IMR-90 (cell line): ENCODE measurements at regions not wholly inside any gene's neighbourhood (a gene's known extent, or its start where the extent isn't known, plus 50 kb on each side); places are given as distances from the start of the nearest gene placed in this dataset.

Source experiments
- ATAC-seq: fragments of 200-7000 bp; cut with Tn5 transposase; 2 replicates; pipeline ENCODE4 v1.9.1; 2020; ENCODE audit warnings: low read depth, mild to moderate bottlenecking, moderate library complexity
- BruUV-seq: library from RNA; stranded (reverse); fragments of 400-500 nt; replicated peaks from 2 replicates; lab custom pipeline; 2021; lab: Mats Ljungman, UMichigan
- CTCF ChIA-PET: fragments of 300-600 bp; formaldehyde crosslinking; extraction: SDS; loops from one replicate; lab custom pipeline; 2021; ENCODE audit warnings: antibody characterized with exemption; lab: Yijun Ruan, JAX
- POLR2A ChIA-PET: fragments of 300-600 bp; sonication (Branson Sonifier 250); formaldehyde crosslinking; loops from one replicate; lab custom pipeline; 2022; ENCODE audit warnings: antibody characterized with exemption; ENCODE audit not compliant: unreplicated experiment; lab: Charles Lee
- DNase-seq: peaks from one replicate; pipeline ENCODE4 v3.0.0; 2013
- H2AFZ ChIP-seq: replicated peaks from 2 replicates; pipeline ENCODE3; 2013; ENCODE audit warnings: low read length, mild to moderate bottlenecking; ENCODE audit not compliant: poor library complexity
- H2AK5ac ChIP-seq: 2 replicates; pipeline ENCODE4 v1.6.1; 2013; ENCODE audit warnings: low read depth, low read length, inconsistent platforms
- H2AK9ac ChIP-seq: replicated peaks from 2 replicates; pipeline ENCODE3; 2013; ENCODE audit warnings: mild to moderate bottlenecking, low read depth, low read length, moderate library complexity; ENCODE audit not compliant: poor library complexity
- H2BK120ac ChIP-seq: 2 replicates; pipeline ENCODE4 v1.6.1; 2013; ENCODE audit warnings: low read depth, low read length, inconsistent platforms
- H2BK15ac ChIP-seq: 3 replicates; pipeline ENCODE4 v1.6.1; 2013; ENCODE audit warnings: low read depth, low read length, inconsistent platforms
- H2BK20ac ChIP-seq: 2 replicates; pipeline ENCODE4 v1.6.1; 2013; ENCODE audit warnings: low read depth, mild to moderate bottlenecking, inconsistent platforms, low read length, moderate library complexity
- H2BK5ac ChIP-seq: 2 replicates; pipeline ENCODE4 v1.6.1; 2013; ENCODE audit warnings: mild to moderate bottlenecking, low read depth, low read length, inconsistent platforms; ENCODE audit not compliant: poor library complexity, severe bottlenecking
- H3K14ac ChIP-seq: replicated peaks from 2 replicates; pipeline ENCODE4 v1.6.1; 2013; ENCODE audit warnings: low read depth, low read length, inconsistent platforms
- H3K18ac ChIP-seq: 2 replicates; pipeline ENCODE4 v1.6.1; 2013; ENCODE audit warnings: low read depth, low read length, control low read depth
- H3K23ac ChIP-seq: 2 replicates; pipeline ENCODE4 v1.6.1; 2013; ENCODE audit warnings: low read depth, low read length, inconsistent platforms
- H3K27ac ChIP-seq: 2 replicates; pipeline ENCODE4 v1.5.1; 2013; ENCODE audit warnings: mild to moderate bottlenecking, control low read depth, low read length; ENCODE audit not compliant: insufficient read depth
- H3K27me3 ChIP-seq: 2 replicates; pipeline ENCODE4 v1.6.1; 2013; ENCODE audit warnings: low read length; ENCODE audit not compliant: control insufficient read depth, insufficient read depth
- H3K36me3 ChIP-seq: 2 replicates; pipeline ENCODE4 v1.6.1; 2013; ENCODE audit warnings: low read length, mixed read lengths; ENCODE audit not compliant: control insufficient read depth, insufficient read depth
- H3K4ac ChIP-seq: 2 replicates; pipeline ENCODE4 v1.6.1; 2013; ENCODE audit warnings: low read depth, low read length, inconsistent platforms
- H3K4me1 ChIP-seq: 2 replicates; pipeline ENCODE4 v1.6.1; 2013; ENCODE audit warnings: low read length, mixed read lengths; ENCODE audit not compliant: control insufficient read depth, insufficient read depth
- H3K4me2 ChIP-seq: 2 replicates; pipeline ENCODE4 v1.6.1; 2013; ENCODE audit warnings: low read depth, mild to moderate bottlenecking, control low read depth, low read length, moderate library complexity
- H3K4me3 ChIP-seq: 2 replicates; pipeline ENCODE4 v1.5.1; 2013; ENCODE audit warnings: low read depth, mild to moderate bottlenecking, control low read depth, low read length, moderate library complexity; ENCODE audit not compliant: insufficient read depth
- H3K56ac ChIP-seq: 2 replicates; pipeline ENCODE4 v1.6.1; 2013; ENCODE audit warnings: low read length, inconsistent platforms; ENCODE audit not compliant: insufficient read depth; ENCODE audit errors: extremely low read depth
- H3K79me1 ChIP-seq, 2 experiments: 2 replicates each; pipeline ENCODE4 v1.6.1; 2013; ENCODE audit warnings: low read length in 2 of 2, inconsistent platforms in 1 of 2, low read depth in 1 of 2
- H3K9ac ChIP-seq: 2 replicates; pipeline ENCODE4 v1.6.1; 2013; ENCODE audit warnings: low read depth, low read length, control low read depth
- H3K9me1 ChIP-seq: 2 replicates; pipeline ENCODE4 v1.6.1; 2013; ENCODE audit warnings: low read length, inconsistent platforms; ENCODE audit not compliant: insufficient read depth
- H3K9me3 ChIP-seq: 2 replicates; pipeline ENCODE4 v1.6.1; 2013; ENCODE audit warnings: low read length; ENCODE audit not compliant: control insufficient read depth, insufficient read depth
- H4K20me1 ChIP-seq: 2 replicates; pipeline ENCODE4 v1.6.1; 2013; ENCODE audit warnings: low read length, inconsistent platforms; ENCODE audit not compliant: insufficient read depth
- H4K5ac ChIP-seq: 2 replicates; pipeline ENCODE4 v1.6.1; 2013; ENCODE audit warnings: mild to moderate bottlenecking, low read depth, low read length, control low read depth
- H4K8ac ChIP-seq, 2 experiments: 2 replicates each; pipeline ENCODE4 v1.6.1; 2013; ENCODE audit warnings: low read depth in 2 of 2, low read length in 2 of 2, control low read depth in 1 of 2, inconsistent platforms in 1 of 2
- H4K91ac ChIP-seq: 2 replicates; pipeline ENCODE4 v1.6.1; 2013; ENCODE audit warnings: low read depth, low read length, inconsistent platforms; ENCODE audit not compliant: insufficient read depth
- NFE2L2 ChIP-seq: fragments of 150-350 bp; IDR thresholded peaks from 2 replicates; pipeline ENCODE4 v1.6.1; 2016; ENCODE audit warnings: low read depth, mild to moderate bottlenecking, low read length
- POLR2A ChIP-seq: IDR thresholded peaks from 2 replicates; pipeline ENCODE4 v1.6.1; 2012; ENCODE audit warnings: mild to moderate bottlenecking, low read depth, low read length
- WGBS, 2 experiments: methylation state at CpG; one replicate each; pipeline versions ENCODE4 v1.1.5 to v1.1.7; 2013; ENCODE audit warnings: missing lambda C conversion rate in 2 of 2; ENCODE audit not compliant: insufficient read length in 1 of 2; ENCODE audit errors: extremely low coverage in 2 of 2; 5-methylcytosine and 5-hydroxymethylcytosine counted together
- dilution Hi-C: fragments of 300-500 bp; cut with HindIII; formaldehyde crosslinking; loops from one replicate; pipeline ENCODE4 v1.14.3; 2018; ENCODE audit warnings: low sequenced_read_pairs; ENCODE audit not compliant: unreplicated experiment
- in situ Hi-C: fragments of 300-500 bp; cut with MboI; formaldehyde crosslinking; loops from 3 replicates; pipeline ENCODE4 v1.14.3; 2019; ENCODE audit warnings: low sequenced_read_pairs, inconsistent platforms, mixed read lengths
- intact Hi-C: fragments of 100-400 bp; cut with micrococcal nuclease; formaldehyde crosslinking; loops from 2 replicates; pipeline ENCODE4 v1.10.0; 2022

- POLR2A ChIA-PET, result no interaction called here
- no peak for TF ChIP-seq POLR2A
- peak; percentile 79 for TF ChIP-seq NFE2L2
- Histone ChIP-seq H3K23ac (no peak overlapping the region), H4K91ac (no peak overlapping the region), H3K18ac (no peak overlapping the region), H3K9me3 (peaks cover 12% of the 10 kb centered on the region), H2AK5ac (no peak overlapping the region), H3K79me1 (no peaks in the 10 kb centered on the region), H3K56ac (no peak overlapping the region), H2BK5ac (no peak overlapping the region), H3K27me3 (no peaks in the 10 kb centered on the region), H3K4me1 (no peaks in the 10 kb centered on the region), H3K4me2 (no peak overlapping the region), H4K8ac (no peak overlapping the region), H4K5ac (no peak overlapping the region), H3K36me3 (no peaks in the 10 kb centered on the region), H3K14ac (no peak overlapping the region), H2BK120ac (no peak overlapping the region), H3K9ac (no peak overlapping the region), H3K27ac (no peak overlapping the region), H2BK15ac (no peak overlapping the region), H3K4ac (no peak overlapping the region), H2BK20ac (no peak overlapping the region), H2AK9ac (no peak overlapping the region), H3K4me3 (no peak overlapping the region), H4K20me1 (no peaks in the 10 kb centered on the region), H3K9me1 (no peaks in the 10 kb centered on the region), H2AFZ (no peak overlapping the region)
- no CpG with 5 or more reads among the region's 2 CpGs for WGBS, 2 experiments
- dilution Hi-C loops (no loop called here), in situ Hi-C loops (no loop called here), intact Hi-C loops (no loop called here)
- DNase-seq (no peak), ATAC-seq (no peak)
- CTCF ChIA-PET, result no interaction called here
- no TSS peak for BruUV-seq
Observed at GRCh38 chr19:28669804-28670203, 543.1 kb downstream of the UQCRFS1 start.
